HEK293T (cell line): ENCODE measurements at regions not wholly inside any gene's neighbourhood (a gene's known extent, or its start where the extent isn't known, plus 50 kb on each side); places are given as distances from the start of the nearest gene placed in this dataset.

ENCODE experiments used
- BHLHE40 ChIP-seq: fragments of 450-650 bp; IDR thresholded peaks from 2 replicates; pipeline ENCODE4 v1.6.1; 2016; ENCODE audit warnings: mild to moderate bottlenecking, moderate library complexity, borderline replicate concordance
- FOXK2 ChIP-seq: fragments of 450-650 bp; IDR thresholded peaks from 2 replicates; pipeline ENCODE4 v1.6.1; 2016; ENCODE audit warnings: mild to moderate bottlenecking
- SP1 ChIP-seq: fragments of 450-650 bp; IDR thresholded peaks from 2 replicates; pipeline ENCODE4 v1.6.1; 2017
- SUZ12 ChIP-seq: fragments of 450-650 bp; IDR thresholded peaks from 2 replicates; pipeline ENCODE4 v1.6.1; 2016; ENCODE audit warnings: mild to moderate bottlenecking

DNA sequence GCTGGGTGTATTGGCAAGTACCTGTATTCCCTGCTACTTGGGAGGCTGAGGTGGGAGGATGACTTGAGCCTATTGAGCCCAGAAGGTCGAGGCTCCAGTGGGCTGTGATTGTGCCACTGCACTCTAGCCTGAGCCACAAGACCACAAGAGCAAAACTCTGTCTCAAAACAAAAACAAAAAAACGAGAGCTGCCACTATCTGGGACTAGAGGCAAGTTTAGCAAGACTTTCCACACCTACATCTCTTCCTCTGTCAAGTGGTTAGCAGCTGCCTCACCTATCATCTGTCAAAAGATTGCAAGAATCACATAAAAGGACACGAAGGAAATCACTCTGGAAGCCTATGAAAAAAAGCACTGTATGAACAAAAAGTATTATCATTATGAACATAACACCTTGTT, 55.2 kb upstream of the RIOK3 start:
- TF ChIP-seq FOXK2 (no peak), SUZ12 (no peak), BHLHE40 (no peak), SP1 (no peak)
